Erythroblast (primary cell): ENCODE measurements at regions not wholly inside any gene's neighbourhood (a gene's known extent, or its start where the extent isn't known, plus 50 kb on each side); places are given as distances from the start of the nearest gene placed in this dataset.

Source experiments
- GATA1 ChIP-seq: IDR thresholded peaks from 2 replicates; pipeline ENCODE4 v1.6.1; 2011; ENCODE audit warnings: low read depth, mild to moderate bottlenecking, control low read depth, low read length, moderate library complexity
- POLR2A ChIP-seq: IDR thresholded peaks from 2 replicates; pipeline ENCODE4 v1.6.1; 2011; ENCODE audit warnings: mild to moderate bottlenecking, low read length

- TF ChIP-seq POLR2A (no peak), GATA1 (no peak)
Observed at GRCh38 chr9:115883467-115884329, 269.9 kb upstream of the PAPPA start.
